MV-4-11 (cell line): ENCODE measurements at regions not wholly inside any gene's neighbourhood (a gene's known extent, or its start where the extent isn't known, plus 50 kb on each side); places are given as distances from the start of the nearest gene placed in this dataset.
"Not testable (repeated sequence)": the region's sequence is repeated elsewhere in the genome, so short reads cannot be mapped to it uniquely, and the experiment has no call there.

Source experiments
- DNase-seq: peaks from one replicate; lab custom pipeline; 2025; lab: John Stamatoyannopoulos, UW

GRCh38 chr3:95167748-95168147 lies 1104.9 kb downstream of the NSUN3 start:
- no peak for DNase-seq

GRCh38 chr3:95168526-95168925 lies 1105.7 kb downstream of the NSUN3 start:
- DNase-seq: no peak

GRCh38 chr3:95172164-95172943 lies 1109.5 kb downstream of the NSUN3 start:
- DNase-seq: no peak

- no peak for DNase-seq
Measured at GRCh38 chr3:95177096-95177495, 1114.2 kb downstream of the NSUN3 start.

GRCh38 chr3:95184038-95184437 lies 1121.2 kb downstream of the NSUN3 start:
- no peak for DNase-seq

- no peak for DNase-seq
Measured at GRCh38 chr3:95189348-95189747, 1126.5 kb downstream of the NSUN3 start.

- DNase-seq: no peak
Measured at GRCh38 chr3:95197661-95198060, 1134.8 kb downstream of the NSUN3 start.

GRCh38 chr3:95200384-95200783 lies 1137.5 kb downstream of the NSUN3 start:
- no peak for DNase-seq

GRCh38 chr3:95210878-95211277 lies 1148.0 kb downstream of the NSUN3 start:
- DNase-seq: no peak

GRCh38 chr3:95212117-95212516 lies 1149.3 kb downstream of the NSUN3 start:
- DNase-seq: no peak

- DNase-seq: no peak
Measured at GRCh38 chr3:95215437-95215957, 1152.6 kb downstream of the NSUN3 start.

- no peak for DNase-seq
Measured at GRCh38 chr3:95217661-95218060, 1154.8 kb downstream of the NSUN3 start.

- DNase-seq: no peak
Measured at GRCh38 chr3:95218484-95218883, 1155.6 kb downstream of the NSUN3 start.

- DNase-seq: no peak
Measured at GRCh38 chr3:95226437-95226836, 1163.6 kb downstream of the NSUN3 start.

GRCh38 chr3:95227092-95227491 lies 1164.2 kb downstream of the NSUN3 start:
- DNase-seq: no peak

- no peak for DNase-seq
Measured at GRCh38 chr3:95228416-95228815, 1165.6 kb downstream of the NSUN3 start.

- DNase-seq: no peak
Measured at GRCh38 chr3:95235916-95236315, 1173.1 kb downstream of the NSUN3 start.

GRCh38 chr3:95237783-95238182 lies 1174.9 kb downstream of the NSUN3 start:
- no peak for DNase-seq

- no peak for DNase-seq
Measured at GRCh38 chr3:95240395-95240794, 1177.5 kb downstream of the NSUN3 start.

- not testable (repeated sequence) for DNase-seq
Measured at GRCh38 chr3:95241256-95241655, 1178.4 kb downstream of the NSUN3 start.

GRCh38 chr3:95246413-95246812 lies 1183.6 kb downstream of the NSUN3 start:
- DNase-seq: no peak

- no peak for DNase-seq
Measured at GRCh38 chr3:95254061-95254460, 1191.2 kb downstream of the NSUN3 start.

GRCh38 chr3:95254758-95255157 lies 1191.9 kb downstream of the NSUN3 start:
- no peak for DNase-seq

- no peak for DNase-seq
Measured at GRCh38 chr3:95265129-95265528, 1202.3 kb downstream of the NSUN3 start.
